ENCODE measurements at regions not wholly inside any gene's neighbourhood (a gene's known extent, or its start where the extent isn't known, plus 50 kb on each side); places are given as distances from the start of the nearest gene placed in this dataset.
"Not testable (repeated sequence)": the region's sequence is repeated elsewhere in the genome, so short reads cannot be mapped to it uniquely, and the experiment has no call there.

- no peak for DNase-seq
Measured at GRCh38 chr11:34750692-34751405, 130.0 kb downstream of the EHF start.

DNA sequence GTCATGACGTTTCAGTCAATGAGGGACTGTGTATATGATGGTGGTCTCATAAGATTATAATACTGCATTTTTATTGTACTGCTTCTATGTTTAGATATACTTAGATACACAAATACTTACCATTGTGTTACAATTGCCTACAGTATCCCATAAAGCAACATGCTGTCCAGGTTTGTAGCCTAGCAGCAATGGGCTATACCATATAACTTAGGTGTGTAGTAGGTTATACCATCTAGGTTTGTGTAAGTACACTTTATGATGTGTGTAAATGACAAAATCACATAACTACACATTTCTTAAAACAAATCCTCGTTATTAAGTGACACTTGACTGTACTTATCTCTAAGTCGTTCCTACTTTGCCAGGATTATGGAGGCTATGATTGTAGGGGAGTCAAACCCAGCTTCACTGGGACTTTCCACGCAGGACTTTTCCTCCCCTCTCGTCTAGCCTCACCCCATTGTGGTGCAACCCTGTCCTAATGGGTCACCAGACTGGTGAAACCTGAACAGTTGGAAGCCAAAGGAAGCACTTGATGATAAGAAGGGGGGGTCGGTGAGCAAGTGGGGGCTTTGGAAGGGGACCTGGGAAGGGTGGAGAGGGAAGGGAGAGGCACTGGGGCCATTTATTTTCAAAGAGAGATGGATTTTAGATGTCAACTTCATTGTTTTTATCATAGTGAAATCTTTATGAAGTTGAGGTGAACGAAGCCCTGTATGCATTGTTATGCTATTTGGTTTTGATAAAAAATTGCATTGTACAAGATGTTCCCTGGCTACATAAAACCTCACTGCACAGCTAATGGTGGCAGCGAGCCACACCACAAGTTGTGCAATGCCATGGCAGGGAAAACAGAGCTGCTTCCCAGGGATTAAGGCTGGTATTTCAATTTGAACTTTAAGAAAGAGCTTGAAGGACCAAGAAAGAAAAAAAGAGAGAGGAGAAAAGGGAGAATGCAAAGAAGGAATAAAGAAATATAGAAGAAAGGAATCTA, 129.1 kb downstream of the EHF start:
- DNase-seq = no peak

DNA sequence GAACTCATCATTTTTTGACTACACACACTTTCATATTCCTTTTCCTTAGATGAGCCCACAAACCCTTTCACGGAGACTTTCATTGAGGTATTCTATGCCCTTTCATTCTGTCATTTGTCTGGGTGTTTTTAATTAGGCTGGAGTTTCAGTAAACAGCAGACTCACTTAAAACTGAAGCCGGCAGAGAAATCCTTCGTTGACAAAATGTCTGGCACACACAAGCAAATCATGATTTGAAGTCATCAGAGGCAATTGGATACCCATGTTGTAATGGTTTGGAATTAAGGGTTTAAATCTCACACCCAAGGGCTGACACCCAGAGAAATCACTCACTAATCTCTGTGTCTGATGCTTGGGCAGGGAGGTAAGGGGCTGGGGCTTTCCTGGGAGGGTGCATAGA, 127.1 kb downstream of the EHF start:
- no peak for DNase-seq

DNA sequence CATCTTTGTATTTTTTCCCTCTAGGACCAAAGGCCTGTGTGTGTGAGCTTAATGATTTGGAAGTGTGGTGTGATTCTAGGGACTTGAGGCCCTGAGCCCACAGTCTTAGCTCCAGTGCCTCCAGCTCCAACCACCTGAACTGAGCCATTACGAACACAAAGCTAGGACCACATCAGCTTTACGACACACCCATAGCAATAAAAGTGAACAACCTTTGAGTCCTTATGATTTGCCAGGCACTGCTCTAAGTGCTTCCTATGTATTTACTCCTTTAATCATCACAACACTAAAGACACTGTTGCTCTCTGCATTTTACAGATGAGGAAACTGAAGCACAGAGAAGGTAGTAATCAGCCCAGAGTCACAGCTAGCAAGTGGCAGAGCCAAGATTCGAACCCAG, 126.4 kb downstream of the EHF start:
- DNase-seq = no peak

DNA sequence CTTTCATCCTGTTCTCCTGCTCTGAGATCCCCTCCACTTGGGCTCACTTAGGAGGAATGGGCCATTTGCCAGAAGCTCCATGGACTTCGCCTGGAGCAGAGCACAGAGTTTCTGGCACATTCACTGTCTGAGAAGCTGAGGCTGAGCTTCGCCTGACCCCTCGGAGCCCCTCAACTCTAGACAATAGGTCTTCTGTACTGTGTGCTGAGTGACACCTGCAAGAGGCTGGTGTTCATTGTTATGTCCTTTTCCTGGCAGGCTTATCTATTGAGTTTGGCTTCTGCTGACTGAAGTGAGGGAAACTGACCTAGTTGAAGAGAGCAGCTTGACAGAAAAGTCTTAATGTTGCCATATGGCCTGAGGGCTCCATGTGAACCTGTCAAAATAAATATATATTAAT, 124.3 kb downstream of the EHF start:
- DNase-seq = no peak

- DNase-seq = no peak
Measured at GRCh38 chr11:34744511-34744910, 123.6 kb downstream of the EHF start.

- no peak for DNase-seq
Measured at GRCh38 chr11:34738237-34738636, 117.3 kb downstream of the EHF start.

- peak; percentile 38 for DNase-seq
Measured at GRCh38 chr11:34732831-34733230, 111.9 kb downstream of the EHF start.

- no peak for DNase-seq
Measured at GRCh38 chr11:34731603-34732002, 110.7 kb downstream of the EHF start.

DNA sequence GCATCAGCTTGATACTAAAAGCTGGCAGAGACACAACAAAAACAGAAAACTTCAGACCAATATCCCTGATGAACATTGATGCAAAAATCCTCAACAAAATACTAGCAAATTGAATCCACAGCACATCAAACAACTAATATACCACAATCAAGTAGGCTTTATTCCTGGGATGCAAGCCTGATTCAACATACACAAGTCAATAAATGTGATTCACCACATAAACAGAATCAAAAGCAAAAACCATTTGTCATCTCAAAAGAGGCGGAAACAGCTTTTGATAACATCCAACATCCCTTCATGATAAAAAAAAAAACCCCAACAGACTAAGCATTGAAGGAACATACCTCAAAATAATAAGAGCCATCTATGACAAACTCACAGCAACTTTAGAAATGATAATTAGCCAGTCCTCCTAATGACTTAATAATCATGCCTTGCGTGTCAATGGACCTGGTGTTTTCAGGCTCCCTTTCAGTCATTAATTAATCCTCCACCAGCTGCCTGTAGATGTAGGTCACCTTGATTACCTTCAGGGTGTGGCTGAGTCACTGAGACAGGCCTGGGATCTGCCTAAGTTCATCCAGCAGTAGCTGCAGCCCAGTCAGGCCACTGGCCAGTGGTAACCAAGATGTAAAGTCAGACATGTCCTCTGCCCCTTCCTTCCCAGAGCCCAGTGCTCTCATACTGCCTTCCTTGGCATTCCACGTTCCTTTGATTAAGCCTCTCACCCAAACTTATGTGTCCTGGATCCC, 109.8 kb downstream of the EHF start:
- no peak for DNase-seq

DNA sequence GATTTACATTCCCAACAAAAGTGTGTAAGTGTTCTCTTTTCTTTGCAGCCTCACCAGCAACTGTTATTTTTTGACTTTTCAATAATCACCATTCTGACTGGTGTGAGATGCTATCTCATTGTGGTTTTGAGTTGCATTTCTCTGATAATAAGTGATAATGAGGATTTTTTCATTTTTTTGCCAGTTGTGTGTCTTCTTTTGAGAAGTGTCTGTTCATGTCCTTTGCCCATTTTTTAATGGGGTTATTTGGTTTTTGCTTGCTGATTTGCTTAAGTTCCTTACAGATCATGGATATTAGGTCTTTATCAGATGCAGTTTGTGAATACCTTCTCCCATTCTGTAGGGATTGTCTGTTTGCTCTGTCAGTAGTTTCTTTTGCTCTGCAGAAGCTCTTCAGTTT, 107.7 kb downstream of the EHF start:
- DNase-seq = no peak

DNA sequence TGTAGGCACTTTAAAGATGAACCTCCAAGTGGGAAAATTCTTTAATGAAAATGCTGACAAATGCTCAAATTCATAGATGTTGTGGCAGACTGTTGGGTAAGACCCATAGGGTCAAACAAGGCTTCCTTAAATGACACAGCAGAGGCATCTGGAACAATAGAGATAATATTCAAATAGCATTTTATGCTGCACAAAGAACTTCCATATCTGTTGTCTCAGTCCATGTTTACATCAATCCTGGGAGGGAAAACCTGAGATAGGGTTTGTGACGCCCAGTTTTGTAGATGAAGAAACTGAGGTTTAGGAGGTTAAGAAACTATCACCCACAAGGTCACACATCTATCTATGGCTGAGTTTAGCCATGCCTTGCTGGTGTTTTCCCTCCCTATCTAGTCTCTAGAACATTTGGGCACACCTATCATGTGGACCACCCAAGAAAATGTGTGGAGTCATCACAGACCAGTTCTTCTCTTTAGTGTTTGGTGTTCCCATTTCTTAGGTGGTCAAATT, 106.4 kb downstream of the EHF start:
- DNase-seq = no peak

- no peak for DNase-seq
Measured at GRCh38 chr11:34724973-34725372, 104.1 kb downstream of the EHF start.

- no peak for DNase-seq
Measured at GRCh38 chr11:34721646-34722045, 100.8 kb downstream of the EHF start.

- DNase-seq = no peak
Measured at GRCh38 chr11:34719303-34719848, 98.5 kb downstream of the EHF start.

- DNase-seq = not testable (repeated sequence)
Measured at GRCh38 chr11:34713631-34714030, 92.7 kb downstream of the EHF start.
